ENCODE measurements at regions not wholly inside any gene's neighbourhood (a gene's known extent, or its start where the extent isn't known, plus 50 kb on each side); places are given as distances from the start of the nearest gene placed in this dataset.

DNA sequence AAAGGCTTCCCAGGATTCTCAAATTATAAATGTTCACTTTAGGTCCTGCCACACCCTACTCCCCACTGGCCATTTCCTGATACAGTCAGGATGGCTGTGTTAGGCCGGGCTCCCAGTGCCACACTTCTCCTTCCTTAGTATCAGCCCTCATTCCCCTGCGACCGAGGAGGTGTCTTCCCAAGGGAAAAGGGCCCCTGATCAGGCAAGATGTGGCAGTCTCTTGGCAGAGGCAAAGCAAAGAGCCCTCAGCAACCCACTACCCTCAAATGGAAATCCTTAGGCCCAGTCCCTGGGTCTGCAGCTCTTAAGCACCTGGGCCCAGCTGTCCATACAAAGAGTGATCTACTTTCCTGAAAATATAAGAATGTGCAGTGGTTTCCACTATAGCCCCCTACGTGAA, 96.5 kb upstream of the VASH1 start:
- no peak for DNase-seq (ENCODE audit: low read depth in 3 of 3)

DNA sequence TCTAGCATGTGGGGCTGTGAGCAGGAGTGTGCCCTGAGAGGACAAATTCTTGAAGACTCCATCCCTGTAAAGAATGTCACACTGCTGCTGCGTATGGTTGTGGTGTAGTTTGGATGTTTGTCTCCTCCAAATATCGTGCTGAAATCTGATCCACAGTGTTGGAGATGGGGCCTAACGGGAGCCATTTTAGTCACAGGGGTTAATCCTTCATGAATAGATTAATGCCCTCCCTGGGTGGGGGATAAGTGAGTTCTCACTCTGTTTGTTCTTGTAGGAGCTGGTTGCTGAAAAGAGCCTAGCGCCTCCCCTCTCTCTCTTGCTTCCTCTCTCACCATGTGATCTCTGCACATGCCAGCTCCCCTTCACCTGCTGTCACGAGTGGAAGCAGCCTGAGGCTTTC, 94.5 kb upstream of the VASH1 start:
- no peak for DNase-seq (ENCODE audit: low read depth in 3 of 3)

DNA sequence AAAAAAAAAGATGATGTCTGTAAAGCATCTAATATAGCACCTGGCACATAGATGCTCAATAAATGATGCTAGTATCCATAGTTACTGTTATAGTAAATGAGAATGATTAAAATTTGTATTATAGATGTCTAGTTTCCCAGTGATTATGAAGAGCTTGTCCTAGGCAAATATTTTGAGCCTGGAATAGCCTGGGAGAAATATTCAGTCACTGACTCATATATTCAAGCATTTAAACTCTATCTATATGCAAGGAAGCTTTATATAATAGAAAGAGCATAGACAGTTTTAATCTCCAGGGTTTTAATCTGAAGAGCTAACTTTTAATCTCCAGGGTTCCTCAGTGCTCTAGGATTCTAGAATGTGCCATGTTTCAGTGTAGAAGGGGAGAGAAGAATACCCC, 91.5 kb upstream of the VASH1 start:
- no peak for DNase-seq (ENCODE audit: low read depth in 3 of 3)

DNA sequence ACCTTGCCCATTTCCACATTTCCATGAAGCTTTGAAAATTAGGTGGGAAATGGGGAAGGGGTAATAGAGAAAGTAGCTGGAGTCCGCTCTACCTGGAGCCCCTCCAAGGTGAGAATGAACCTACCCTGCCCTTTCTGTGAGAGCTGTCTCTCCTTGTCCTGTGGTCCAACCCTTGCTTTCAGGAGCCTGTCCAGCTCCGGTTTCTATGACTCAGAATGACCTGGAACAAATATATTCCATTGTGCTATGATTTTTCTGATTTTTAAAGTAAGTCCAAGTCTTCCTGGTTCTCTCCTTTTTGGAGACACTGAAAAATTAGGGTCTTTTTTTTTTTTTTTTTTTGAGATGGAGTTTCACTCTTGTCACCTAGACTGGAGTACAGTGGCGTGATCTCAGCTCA, 89.1 kb upstream of the VASH1 start:
- DNase-seq (ENCODE audit: low read depth in 3 of 3), result no peak

DNA sequence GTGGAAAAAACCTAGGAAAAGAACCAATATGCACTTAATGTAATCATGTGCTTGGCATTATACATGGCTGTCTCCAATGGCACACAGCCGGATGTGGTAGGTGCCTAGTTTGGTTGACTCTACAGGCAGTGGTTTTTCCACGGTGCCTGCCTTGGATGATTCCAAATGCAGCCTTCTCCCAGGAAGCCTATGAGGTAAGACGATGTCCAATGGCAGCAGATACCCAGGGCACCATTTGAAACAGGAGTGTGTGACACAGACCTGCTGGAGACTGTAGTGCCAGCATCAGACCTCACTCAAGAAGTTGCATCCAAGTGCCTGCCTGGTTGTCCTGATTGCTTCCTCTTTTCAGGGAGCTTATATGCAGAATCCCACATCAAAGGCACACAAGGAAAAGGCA, 88.0 kb upstream of the VASH1 start:
- DNase-seq (ENCODE audit: low read depth in 3 of 3), result no peak

DNA sequence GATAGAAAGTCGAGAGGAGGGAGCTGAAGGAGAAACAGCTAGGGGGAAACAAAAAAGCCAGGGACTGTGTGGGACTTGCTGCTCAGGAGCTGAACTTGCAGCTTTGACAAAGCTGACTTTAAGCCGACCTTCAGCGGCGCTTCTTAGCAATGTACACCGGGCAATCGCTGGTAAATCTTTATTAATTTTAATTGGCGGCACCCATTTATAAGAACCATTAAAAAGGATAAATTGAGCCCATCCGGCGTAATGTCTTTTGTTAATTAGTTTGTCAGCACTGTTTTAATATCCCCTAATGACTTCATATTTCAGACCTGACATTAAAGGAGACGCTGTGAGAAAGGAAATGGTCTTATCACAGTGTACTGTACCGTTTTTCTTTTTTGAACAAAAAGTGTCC, 86.2 kb upstream of the VASH1 start:
- no peak for DNase-seq (ENCODE audit: low read depth in 3 of 3)

DNA sequence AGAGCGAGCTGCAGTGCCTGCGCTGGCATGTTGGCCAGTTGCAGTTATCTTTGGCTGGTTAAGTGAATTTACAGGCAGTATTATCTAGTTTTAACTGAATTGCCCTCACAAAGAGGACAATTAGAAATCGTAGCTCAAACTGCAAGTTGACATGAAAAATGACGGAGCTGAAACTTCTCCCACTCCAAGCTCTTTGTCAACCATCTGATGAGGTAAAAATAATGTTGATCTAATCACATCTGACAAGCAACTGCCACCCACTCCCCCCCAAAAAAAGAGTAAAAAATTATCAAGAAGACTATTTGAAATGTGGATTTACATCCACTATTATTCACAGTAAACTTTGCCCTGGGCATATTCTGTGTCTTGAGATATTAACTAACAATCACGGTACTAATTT, 84.7 kb upstream of the VASH1 start:
- no peak for DNase-seq (ENCODE audit: low read depth in 3 of 3)

DNA sequence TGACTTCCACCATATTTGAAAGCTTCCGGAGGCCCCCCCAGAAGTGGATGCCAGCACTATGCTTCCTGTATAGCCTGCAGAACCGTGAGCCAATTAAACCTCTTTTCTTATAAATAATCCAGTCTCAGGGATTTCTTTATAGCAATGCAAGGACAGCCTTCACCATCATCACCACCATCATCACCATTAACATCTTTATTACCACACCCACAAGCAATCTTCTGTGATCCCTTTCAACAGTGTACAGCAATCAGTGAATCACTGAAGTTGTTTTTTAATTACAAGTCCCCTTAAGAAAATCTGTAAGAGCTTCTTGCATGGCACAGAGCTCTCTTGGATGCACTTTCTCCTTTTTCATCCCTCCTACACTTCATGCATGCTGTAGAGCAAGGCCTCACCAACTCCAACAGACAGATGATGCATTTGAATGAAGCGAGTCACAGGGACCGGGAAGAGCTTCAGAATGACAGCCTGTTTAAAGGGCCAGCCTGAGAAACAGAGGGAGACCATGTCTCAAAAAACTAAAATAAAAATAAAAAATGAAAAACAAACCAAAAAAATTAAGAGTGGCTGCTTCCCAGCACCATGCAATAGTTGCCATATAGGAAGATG, 83.6 kb upstream of the VASH1 start:
- DNase-seq (ENCODE audit: low read depth in 3 of 3), result no peak

DNA sequence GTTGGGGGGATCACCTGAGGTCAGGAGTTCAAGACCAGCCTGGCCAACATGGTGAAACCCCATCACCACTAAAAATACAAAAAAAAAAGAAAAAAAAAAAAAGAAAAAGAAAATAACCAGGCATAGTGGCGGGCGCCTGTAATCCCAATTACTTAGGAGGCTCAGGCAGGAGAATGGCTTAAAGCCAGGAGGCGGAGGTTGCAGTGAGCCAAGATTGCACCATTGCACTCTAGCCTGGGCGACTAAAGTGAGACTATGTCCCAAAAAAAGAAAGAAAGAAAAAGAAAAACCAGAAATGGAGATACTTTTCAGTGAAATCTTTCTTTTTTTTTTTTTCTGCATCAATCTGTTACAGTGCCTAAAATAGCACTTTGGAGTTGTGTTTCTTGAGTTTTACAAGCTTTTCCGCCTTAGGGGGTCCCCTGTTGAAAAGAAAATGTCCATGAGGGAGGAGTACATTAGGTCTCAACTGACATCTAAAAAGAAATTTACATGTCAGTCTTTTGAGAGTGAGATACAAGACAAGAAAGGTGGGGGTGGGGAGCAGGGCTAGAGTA, 82.9 kb upstream of the VASH1 start:
- DNase-seq (ENCODE audit: low read depth in 3 of 3), result no peak

DNA sequence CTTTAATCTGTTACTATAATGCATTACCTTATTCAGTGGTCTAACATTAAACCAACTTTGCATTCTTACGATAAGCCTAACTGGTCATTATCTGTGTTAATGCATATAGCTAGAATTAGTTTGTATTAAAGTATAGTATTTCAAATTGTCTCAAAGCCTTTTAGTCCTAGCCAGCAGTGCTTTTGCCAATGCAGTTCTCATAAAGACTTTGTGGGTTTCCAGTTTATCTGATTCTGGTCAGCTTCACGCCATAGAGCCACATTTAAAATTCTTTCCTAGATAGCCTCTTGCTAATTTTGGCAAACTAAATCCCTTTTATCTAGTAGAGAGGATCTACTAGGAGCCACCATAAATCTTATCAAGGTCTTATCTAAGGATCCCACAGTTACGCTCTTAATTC, 78.9 kb upstream of the VASH1 start:
- no peak for DNase-seq (ENCODE audit: low read depth in 3 of 3)

DNA sequence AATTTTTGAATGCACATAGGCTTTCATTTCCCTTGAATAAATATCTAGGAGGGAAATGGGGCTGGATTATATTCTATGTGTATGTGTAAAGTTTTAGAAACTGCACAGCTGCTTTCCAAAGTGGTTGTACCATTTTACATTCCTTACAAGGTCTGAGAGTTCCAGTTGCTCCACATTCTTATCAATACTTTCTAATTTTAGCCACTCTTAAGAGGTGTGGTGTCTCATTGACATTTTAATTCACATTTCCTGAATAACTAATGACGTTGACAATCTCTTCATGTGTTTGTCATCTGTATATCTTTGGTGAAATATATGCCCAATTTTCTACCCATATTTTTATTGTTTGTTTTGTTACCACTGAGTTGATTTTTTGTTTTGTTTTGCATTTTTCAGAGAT, 74.6 kb upstream of the VASH1 start:
- DNase-seq (ENCODE audit: low read depth in 3 of 3), result no peak

DNA sequence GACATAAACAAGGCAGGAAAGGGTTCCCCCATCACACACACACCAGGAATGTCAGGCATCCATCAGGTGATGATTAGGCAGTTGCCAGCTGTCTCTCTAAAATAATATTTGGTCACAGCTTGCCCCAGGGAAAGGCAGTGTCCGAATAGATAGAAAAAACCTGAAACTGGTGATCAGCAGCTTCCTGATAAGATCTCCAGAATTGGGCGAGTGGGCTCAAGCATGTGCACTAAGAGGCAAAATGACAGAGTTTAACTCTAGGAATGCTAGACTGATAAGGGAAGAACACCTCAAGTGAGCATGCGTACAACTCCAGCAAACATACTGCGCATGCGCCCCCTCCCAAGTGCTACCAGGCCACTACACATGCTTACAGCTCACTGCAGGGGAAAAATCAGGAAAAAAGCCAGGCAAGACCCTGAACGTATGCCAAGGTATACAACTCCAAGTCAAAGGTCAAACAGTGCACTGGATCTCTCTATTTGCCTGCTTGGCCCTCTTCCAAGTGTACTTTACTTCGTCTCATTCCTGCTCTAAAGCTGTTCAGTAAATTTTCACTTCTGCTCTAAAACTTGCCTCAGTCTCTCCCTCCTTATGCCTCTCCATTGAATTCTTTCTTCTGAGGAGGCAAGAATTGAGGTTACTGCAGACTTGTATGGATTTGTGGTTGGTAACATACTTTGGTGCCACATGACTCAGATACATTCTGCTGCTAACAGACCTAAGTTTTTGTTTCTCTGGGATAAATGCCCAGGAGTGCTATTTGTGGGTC, 73.5 kb upstream of the VASH1 start:
- DNase-seq (ENCODE audit: low read depth in 3 of 3), result no peak

DNA sequence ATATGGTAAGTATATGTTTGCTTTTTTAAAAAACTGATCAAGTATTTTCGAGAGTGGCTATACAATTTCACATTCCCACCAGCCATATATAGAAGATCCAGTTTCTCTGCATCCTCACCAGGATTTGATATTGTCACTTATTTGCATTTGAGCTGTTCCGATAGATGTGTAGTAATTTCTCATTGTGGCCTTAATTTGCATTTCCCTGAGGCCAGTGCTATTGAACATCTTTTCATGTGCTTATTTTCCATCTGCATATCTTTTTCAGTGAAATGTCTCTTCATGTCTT, 72.9 kb upstream of the VASH1 start:
- DNase-seq (ENCODE audit: low read depth in 3 of 3), result no peak

DNA sequence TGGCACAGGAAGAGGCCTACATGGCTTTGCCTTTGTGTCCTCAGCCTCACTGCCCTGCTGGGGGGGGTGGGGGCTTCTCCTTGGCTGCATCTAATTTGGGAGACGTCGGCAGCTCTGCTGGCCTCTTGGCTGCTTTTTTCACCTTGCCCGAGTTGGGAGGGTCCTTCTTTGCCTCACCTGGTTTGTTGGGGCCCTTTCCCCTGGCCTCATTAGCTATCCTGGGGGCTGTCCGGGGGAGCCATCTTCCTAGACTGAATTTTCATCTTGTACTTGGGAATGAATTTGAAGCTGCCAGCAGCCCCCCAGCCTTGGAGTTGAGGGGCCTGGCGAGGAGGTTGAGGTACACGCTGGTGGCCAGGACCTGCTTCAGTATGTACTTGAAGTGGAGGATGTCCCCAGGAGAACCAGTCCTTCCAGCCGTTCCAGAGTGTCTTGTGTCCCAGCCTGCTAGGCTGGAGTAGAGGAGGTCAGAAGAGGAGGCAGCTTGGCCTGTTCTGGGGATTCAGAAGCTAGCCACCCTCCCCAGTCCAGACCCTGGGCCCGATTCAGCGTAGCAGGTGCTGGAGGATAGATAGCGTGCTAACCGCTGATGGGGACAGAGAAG, 70.7 kb upstream of the VASH1 start:
- DNase-seq (ENCODE audit: low read depth in 3 of 3), result no peak

DNA sequence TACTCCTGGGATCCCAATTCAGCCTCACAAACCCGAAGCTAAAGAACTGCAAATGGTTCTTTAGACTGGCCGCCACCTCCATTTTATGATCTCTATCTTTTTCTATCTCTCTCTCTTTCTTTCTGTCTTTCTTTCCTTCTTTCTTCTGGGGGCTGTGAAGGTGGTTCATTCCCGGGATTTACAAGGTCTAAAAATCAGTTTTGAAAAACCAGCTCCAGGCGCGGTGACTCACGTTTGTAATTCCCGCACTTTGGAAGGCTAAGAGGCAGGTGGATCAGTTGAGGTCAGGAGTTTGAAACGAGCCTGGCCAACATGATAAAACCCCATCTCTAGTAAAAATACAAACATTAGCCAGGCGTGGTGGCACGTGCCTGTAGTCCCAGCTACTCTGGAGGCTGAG, 67.2 kb upstream of the VASH1 start:
- no peak for DNase-seq (ENCODE audit: low read depth in 3 of 3)

DNA sequence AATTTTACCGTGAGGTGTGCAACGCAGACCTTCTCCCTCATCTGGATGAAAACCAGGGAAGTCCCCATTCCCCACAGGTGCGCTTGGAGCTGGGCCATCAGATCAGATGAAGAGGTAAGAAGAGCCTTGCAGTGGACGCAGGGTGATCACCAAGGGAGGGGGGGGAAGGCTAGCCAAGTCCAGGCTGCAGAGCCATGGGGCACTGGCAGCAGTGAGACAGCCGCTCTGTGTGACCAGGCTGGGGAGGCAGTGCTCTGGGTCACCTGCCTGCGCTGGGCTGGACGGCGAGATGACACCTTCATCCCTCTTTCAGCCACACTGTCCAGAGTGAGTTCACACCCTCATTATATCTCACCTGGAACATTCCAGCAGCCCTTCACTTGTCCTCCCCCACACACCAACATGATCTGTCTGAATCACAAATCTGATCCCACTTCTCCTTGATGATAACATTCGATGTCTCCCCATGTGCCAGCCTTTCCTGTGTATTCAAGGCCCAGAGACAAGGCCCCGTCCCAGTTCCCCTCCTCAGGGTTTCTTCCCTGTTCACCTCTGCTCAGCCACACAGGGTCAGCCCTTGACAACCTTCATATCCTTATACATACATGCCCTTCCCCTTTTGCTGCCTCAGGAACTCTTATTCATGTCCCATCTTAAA, 65.9 kb upstream of the VASH1 start:
- DNase-seq (ENCODE audit: low read depth in 3 of 3), result no peak

DNA sequence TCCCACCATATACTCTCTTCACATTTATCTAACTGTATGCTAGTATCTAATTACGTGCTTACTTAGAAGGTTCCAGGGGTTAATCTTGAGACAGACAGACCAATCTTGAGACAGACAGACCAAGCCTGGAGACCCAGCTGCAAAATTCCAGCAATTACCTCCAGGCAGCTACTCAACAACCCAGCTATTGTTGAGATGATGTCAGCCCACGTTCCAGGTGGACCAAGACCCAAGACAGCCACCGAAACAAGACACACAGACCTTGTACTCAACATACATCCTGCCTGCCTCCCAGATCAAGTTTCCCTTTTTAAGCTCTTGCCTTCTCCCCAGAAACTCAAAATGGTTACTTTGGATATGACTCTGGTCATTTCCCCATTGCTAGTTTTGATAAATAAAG, 64.9 kb upstream of the VASH1 start:
- no peak for DNase-seq (ENCODE audit: low read depth in 3 of 3)

DNA sequence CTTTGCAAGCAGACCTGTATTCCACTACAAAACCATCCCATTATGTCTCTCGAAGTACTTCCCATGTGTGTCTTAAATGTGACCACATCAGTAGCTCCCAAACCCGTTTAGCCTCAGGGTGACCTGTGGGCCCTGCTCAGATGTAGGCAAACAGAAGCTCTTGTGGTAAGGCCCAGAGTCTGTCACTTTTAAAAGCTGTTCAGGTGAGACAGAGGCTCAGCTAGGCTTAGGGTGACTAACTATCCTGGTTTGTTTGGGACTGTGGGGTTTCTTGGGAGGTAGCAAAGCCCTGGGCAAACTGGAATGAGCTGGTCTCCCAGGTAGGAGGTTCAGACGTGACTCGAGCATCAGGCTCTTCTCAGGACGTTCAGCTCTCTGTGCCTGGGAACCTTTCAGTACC, 64.5 kb upstream of the VASH1 start:
- no peak for DNase-seq (ENCODE audit: low read depth in 3 of 3)

DNA sequence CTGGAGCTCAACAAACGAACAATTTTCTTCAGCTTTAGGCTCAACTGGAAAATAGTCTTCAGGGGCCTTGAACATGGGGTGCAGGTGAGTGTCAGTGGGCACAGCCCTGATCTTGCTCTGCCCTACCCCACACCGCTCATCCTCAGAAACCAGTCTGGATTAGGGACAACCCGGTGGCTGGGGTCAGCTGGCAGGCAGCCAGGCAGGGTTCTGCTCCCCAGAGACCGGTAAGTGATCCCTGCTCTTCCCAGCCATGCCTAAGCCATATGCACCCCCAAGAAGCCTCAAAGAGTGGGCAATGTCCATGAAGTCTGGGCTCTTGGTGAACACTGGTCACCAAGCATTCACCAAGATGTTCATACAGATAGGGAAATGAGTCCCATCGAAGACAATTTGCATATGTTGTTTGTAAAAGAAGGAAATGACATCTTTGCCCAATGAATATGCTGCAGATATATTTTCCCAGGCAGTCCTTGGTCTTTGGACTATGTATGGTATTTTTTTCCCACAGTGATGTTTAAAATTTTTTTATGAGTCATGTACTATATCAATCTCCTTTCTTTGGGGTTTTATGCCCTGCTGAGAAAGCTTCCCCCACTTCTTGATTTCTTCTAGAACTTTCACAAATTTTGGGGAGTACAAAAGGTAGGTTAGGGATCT, 63.9 kb upstream of the VASH1 start:
- no peak for DNase-seq (ENCODE audit: low read depth in 3 of 3)

DNA sequence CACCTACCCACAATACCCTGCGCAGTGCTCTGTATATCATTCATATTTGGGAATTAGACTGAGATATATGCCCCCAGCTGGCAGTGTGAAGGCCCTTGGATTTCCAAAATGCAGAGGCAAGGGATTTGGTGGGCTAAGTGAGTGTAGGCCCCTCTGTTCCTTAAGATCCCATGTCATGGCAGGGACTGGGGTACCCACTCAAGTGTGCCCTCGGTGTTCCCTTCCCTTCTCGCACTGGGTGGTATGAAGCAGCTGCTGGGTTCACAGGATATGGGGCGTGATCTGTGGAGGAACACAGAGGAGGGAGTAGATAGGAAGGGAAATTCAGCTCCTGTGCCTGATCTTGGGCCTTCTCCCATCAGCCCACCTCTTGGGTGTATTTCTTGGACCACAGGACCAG, 63.1 kb upstream of the VASH1 start:
- no peak for DNase-seq (ENCODE audit: low read depth in 3 of 3)

DNA sequence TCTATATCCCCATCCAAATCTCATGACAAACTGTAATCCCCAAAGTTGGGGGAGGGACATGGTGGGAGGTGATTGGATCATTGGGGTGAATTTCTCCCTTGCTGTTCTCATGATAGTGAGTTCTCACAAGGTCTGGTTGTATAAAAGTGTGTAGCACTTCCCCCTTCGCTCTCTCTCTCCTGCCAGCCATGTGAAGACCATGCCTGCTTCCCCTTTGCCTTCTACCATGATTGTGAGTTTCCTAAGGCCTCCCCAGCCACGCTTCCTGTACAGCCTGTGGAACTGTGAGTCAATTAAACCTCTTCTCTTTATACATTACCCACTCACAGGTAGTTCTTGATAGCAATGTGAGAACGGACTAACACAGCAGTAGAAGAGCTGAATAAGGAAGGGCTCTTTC, 62.6 kb upstream of the VASH1 start:
- no peak for DNase-seq (ENCODE audit: low read depth in 3 of 3)

DNA sequence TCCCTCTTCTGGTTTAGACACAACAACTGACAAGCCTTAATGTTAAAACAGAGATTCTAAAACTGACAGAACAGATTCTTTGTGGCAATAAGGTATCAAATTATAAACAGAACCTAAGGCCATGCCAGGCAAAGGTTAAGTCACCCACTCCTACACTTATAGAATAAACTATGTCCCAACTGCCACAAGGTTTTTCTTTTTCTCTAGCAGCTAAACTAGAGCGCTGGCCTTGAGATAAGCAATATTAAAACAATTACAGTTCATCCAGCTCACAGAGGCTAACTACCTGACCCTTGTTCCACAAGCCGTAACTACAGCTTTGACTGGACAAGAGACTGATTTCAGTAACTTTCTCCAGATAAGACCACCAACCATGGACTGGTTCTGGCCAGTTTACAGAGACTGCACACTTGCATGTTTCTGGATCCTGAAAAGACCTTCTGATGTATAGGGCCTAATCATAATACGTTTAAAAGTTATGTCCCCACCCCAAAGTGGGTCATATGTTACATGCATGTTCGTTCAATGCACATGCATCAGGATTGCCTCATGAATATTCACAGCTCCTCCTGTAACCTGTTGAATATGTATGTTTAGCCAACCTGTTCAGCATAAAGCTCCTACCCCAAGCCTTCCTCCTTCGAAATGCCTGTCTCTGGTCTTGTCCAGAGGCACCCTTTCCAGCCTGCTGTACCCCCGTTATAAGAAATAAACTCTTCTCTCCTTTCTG, 61.9 kb upstream of the VASH1 start:
- DNase-seq (ENCODE audit: low read depth in 3 of 3), result no peak
